ENCODE measurements at regions not wholly inside any gene's neighbourhood (a gene's known extent, or its start where the extent isn't known, plus 50 kb on each side); places are given as distances from the start of the nearest gene placed in this dataset.
"Not testable (repeated sequence)": the region's sequence is repeated elsewhere in the genome, so short reads cannot be mapped to it uniquely, and the experiment has no call there.

DNA sequence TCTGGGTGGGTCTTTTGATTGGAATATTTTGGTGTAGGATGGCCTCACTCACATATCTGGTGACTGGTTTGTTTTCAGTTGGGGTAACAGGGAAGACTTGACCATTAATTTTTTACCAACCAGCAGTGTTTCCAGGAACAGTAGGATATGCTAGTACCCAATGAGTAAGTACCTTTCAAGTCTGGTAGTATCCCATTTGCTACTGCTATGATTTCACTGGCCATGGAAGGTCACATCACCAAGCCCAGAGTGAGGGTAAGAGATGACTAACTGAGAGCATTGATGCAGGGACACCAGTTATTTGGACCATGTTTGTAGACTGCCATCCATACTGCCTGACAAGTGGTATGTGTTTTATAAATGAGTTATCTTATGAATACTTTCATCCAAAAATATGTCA lies 277.7 kb downstream of the MAP2K6 start:
- peaks cover 3 to 9% of the 10 kb centered on the region in 2 donors for H3K36me3 Mint-ChIP-seq
- ATAC-seq (replicated peaks) (no peak), DNase-seq (no peak)
- H3K27ac Mint-ChIP-seq = no peak overlapping the region
- H3K9me3 Mint-ChIP-seq = peaks cover 14 to 15% of the 10 kb centered on the region in 2 donors
- H3K27me3 Mint-ChIP-seq = peaks cover 0 to 11% of the 10 kb centered on the region in 2 donors
- no peak overlapping the region for H3K4me3 Mint-ChIP-seq
- no peaks in the 10 kb centered on the region for H3K4me1 Mint-ChIP-seq

DNA sequence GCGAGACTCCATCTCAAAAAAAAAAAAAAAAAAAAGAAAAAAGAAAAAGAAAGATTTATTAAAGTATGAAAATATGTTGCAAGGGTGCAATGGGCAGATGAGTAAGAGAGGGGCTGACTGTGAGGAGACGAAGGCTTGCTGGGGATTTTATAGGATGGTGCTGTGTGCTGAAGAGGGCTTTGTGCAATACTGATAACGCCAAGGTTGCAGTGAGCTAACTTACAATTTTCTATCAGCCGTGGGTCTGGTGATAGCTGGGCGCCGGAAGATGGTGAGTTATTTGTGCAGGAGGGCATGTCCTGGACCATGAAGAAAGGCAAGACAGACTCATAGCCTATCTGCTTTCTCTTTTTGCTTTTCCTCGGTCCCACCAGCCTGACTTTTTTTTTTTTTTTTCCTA lies 281.1 kb downstream of the MAP2K6 start:
- H3K9me3 Mint-ChIP-seq = peaks cover 17 to 25% of the 10 kb centered on the region in 2 donors
- H3K4me3 Mint-ChIP-seq = no peak overlapping the region
- no peak for ATAC-seq (replicated peaks)
- no peak for DNase-seq
- H3K36me3 Mint-ChIP-seq = peaks cover 11% of the 10 kb centered on the region in 2 donors
- H3K4me1 Mint-ChIP-seq = no peaks in the 10 kb centered on the region
- no peak overlapping the region for H3K27ac Mint-ChIP-seq
- H3K27me3 Mint-ChIP-seq = no peaks in the 10 kb centered on the region

DNA sequence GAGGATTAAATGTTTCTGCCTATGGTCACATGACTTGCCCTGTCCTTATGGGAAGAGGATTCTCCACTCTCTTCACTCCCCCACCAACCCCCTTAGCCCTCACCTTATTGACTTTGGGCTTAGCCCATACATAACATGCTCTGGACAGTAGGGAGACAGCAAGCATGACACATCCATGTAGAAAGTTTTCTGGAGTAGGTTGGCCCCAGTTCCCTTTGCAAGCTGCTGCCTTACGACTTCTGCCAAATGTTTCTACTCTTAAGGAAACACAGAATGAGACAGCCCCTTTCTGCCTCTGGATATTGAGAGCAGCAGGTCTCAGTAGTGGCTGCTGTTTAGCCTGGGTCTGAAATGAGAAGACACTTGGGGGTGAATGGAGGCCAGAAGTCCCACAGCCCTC lies 282.2 kb downstream of the MAP2K6 start:
- ATAC-seq (replicated peaks) = no peak
- H3K4me3 Mint-ChIP-seq = no peak overlapping the region
- peaks cover 11% of the 10 kb centered on the region in 2 donors for H3K36me3 Mint-ChIP-seq

GRCh38 chr17:69698352-69698751 lies 283.9 kb downstream of the MAP2K6 start:
- not testable (repeated sequence) for H3K27ac Mint-ChIP-seq; ATAC-seq (replicated peaks); DNase-seq; H3K4me3 Mint-ChIP-seq; H3K27me3 Mint-ChIP-seq; H3K4me1 Mint-ChIP-seq
- peaks cover 17 to 28% of the 10 kb centered on the region in 2 donors for H3K9me3 Mint-ChIP-seq
- H3K36me3 Mint-ChIP-seq = peaks cover 11% of the 10 kb centered on the region in 2 donors

More for the DNA sequence above, 282.2 kb downstream of the MAP2K6 start:
- H3K4me1 Mint-ChIP-seq = no peaks in the 10 kb centered on the region
- no peak overlapping the region for H3K27ac Mint-ChIP-seq
- H3K27me3 Mint-ChIP-seq = peaks cover 0 to 1% of the 10 kb centered on the region in 2 donors
- H3K9me3 Mint-ChIP-seq = peaks cover 17 to 27% of the 10 kb centered on the region in 2 donors
- no peak for DNase-seq

DNA sequence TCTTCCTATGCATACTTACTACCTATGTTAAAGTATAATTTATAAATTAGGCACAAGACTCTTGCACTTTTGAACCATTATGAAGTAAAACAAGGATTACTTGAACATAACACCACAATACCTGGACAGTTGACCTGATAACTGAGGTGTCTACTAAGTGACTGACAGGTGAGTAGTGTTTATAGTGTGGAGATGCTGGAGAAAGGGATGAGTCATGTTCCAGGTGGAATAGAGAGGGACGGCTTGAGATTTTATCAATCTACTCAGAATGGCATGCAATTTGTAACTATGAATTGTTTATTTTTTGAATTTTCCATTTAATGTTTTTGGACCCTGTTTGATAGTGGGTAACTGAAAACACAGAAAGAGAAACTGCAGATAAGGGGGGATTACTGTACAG lies 287.6 kb downstream of the MAP2K6 start:
- no peak overlapping the region for H3K4me3 Mint-ChIP-seq
- H3K27me3 Mint-ChIP-seq = peaks cover 6 to 12% of the 10 kb centered on the region in 2 donors
- no peak overlapping the region for H3K27ac Mint-ChIP-seq
- ATAC-seq (replicated peaks) (no peak), DNase-seq (no peak)
- H3K36me3 Mint-ChIP-seq = peaks cover 15% of the 10 kb centered on the region in 2 donors
- peaks cover 19 to 32% of the 10 kb centered on the region in 2 donors for H3K9me3 Mint-ChIP-seq
- peaks cover 17 to 30% of the 10 kb centered on the region in 2 donors for H3K4me1 Mint-ChIP-seq

GRCh38 chr17:69703751-69704150 lies 289.3 kb downstream of the MAP2K6 start:
- DNase-seq = no peak
- Mint-ChIP-seq H3K4me1 (peaks cover 17 to 30% of the 10 kb centered on the region in 2 donors), H3K4me3 (peak overlapping the region in 1 of 2 donors; percentile 49), H3K27ac (no peak overlapping the region), H3K9me3 (peaks cover 15 to 22% of the 10 kb centered on the region in 2 donors), H3K36me3 (peaks cover 12 to 13% of the 10 kb centered on the region in 2 donors), H3K27me3 (peaks cover 6 to 12% of the 10 kb centered on the region in 2 donors)
- peak in 1 of 2 donors; percentile 28 for ATAC-seq (replicated peaks)

GRCh38 chr17:69704935-69705334 lies 290.4 kb downstream of the MAP2K6 start:
- Mint-ChIP-seq H3K4me3 (no peak overlapping the region), H3K9me3 (peaks cover 6 to 16% of the 10 kb centered on the region in 2 donors), H3K27me3 (peaks cover 6 to 12% of the 10 kb centered on the region in 2 donors), H3K27ac (peak overlapping the region; percentile 25), H3K4me1 (peaks cover 20 to 30% of the 10 kb centered on the region in 2 donors), H3K36me3 (peaks cover 5 to 7% of the 10 kb centered on the region in 2 donors)
- peak; percentile 87 to 88 for ATAC-seq (replicated peaks)
- no peak for DNase-seq

- Mint-ChIP-seq H3K4me1 (peaks cover 20 to 30% of the 10 kb centered on the region in 2 donors), H3K36me3 (peaks cover 4% of the 10 kb centered on the region in 2 donors), H3K9me3 (peaks cover 5 to 11% of the 10 kb centered on the region in 2 donors), H3K27ac (no peak overlapping the region), H3K4me3 (no peak overlapping the region), H3K27me3 (peaks cover 6 to 20% of the 10 kb centered on the region in 2 donors)
- no peak for ATAC-seq (replicated peaks)
- DNase-seq = no peak
Measured at GRCh38 chr17:69706127-69706526, 291.6 kb downstream of the MAP2K6 start.

GRCh38 chr17:69709441-69709840 lies 294.9 kb downstream of the MAP2K6 start:
- Mint-ChIP-seq H3K9me3 (peaks cover 2 to 5% of the 10 kb centered on the region in 2 donors), H3K36me3 (peaks cover under 1 to 2% of the 10 kb centered on the region in 2 donors), H3K4me3 (no peak overlapping the region), H3K27me3 (peaks cover 6 to 13% of the 10 kb centered on the region in 2 donors), H3K27ac (no peak overlapping the region), H3K4me1 (peaks cover 13 to 31% of the 10 kb centered on the region in 2 donors)
- ATAC-seq (replicated peaks) (peak in 1 of 2 donors; percentile 48), DNase-seq (no peak)

DNA sequence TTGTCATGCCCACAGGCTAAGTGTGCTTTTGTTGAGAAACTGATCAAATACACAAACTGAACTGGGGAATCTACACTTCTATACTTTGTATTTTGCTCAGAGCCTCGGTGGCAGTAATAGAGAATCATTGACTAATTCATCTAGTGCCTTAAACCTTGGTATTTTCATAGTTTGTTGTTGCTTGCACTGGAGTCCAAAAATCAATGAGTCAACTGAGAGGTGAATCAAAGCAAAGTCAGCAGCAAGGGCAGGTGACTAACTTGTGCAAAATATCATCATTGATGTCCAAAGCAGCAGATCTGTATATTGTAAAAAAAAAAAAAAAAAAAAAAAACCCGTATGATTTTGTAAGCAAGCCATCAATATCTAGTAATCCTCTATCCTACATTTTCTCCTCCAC lies 296.4 kb downstream of the MAP2K6 start:
- no peak for ATAC-seq (replicated peaks)

DNA sequence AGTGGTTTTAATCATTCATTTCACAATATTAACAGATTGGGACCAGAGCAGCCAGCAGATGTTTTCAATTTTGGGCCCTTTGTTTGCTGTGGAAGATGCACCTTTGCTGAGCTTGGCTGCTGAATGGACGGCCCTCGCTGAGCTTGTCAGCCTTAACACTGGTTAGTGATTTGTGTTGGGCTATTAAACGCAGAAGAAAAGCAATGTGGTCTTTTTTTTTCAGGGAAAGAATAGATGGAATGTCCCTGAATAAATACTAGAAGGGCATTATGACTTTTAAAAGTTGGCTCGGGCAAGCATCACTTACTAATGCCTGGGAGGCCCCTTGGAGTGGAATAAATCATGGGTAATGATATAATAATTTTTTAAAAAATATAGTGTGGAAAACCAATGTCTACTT lies 297.0 kb downstream of the MAP2K6 start:
- DNase-seq (no peak), ATAC-seq (replicated peaks) (no peak)
- Mint-ChIP-seq H3K9me3 (peaks cover 4% of the 10 kb centered on the region in 2 donors), H3K27ac (no peak overlapping the region), H3K4me3 (no peak overlapping the region), H3K36me3 (peaks cover 5 to 6% of the 10 kb centered on the region in 2 donors), H3K27me3 (peaks cover 5 to 12% of the 10 kb centered on the region in 2 donors), H3K4me1 (peaks cover 6 to 17% of the 10 kb centered on the region in 2 donors)

More for the DNA sequence above, 296.4 kb downstream of the MAP2K6 start:
- no peak overlapping the region for H3K4me3 Mint-ChIP-seq
- peaks cover 2 to 4% of the 10 kb centered on the region in 2 donors for H3K9me3 Mint-ChIP-seq
- H3K27ac Mint-ChIP-seq = no peak overlapping the region
- H3K36me3 Mint-ChIP-seq = peaks cover 4 to 5% of the 10 kb centered on the region in 2 donors
- peaks cover 6 to 13% of the 10 kb centered on the region in 2 donors for H3K27me3 Mint-ChIP-seq
- peaks cover 6 to 22% of the 10 kb centered on the region in 2 donors for H3K4me1 Mint-ChIP-seq
- DNase-seq = no peak

GRCh38 chr17:69712801-69713311 lies 298.4 kb downstream of the MAP2K6 start:
- Mint-ChIP-seq H3K36me3 (peaks cover 5 to 6% of the 10 kb centered on the region in 2 donors), H3K4me3 (no peak overlapping the region), H3K27ac (peak overlapping the region; percentile 10), H3K27me3 (peaks cover 0 to 8% of the 10 kb centered on the region in 2 donors), H3K9me3 (peaks cover 7 to 8% of the 10 kb centered on the region in 2 donors), H3K4me1 (peaks cover 6 to 15% of the 10 kb centered on the region in 2 donors)
- ATAC-seq (replicated peaks) (no peak), DNase-seq (no peak)

GRCh38 chr17:69713815-69714214 lies 299.3 kb downstream of the MAP2K6 start:
- Mint-ChIP-seq H3K27ac (no peak overlapping the region), H3K4me3 (no peak overlapping the region), H3K36me3 (peaks cover 5 to 6% of the 10 kb centered on the region in 2 donors), H3K9me3 (peaks cover 7 to 8% of the 10 kb centered on the region in 2 donors), H3K27me3 (peaks cover 0 to 8% of the 10 kb centered on the region in 2 donors), H3K4me1 (peaks cover 6 to 15% of the 10 kb centered on the region in 2 donors)
- no peak for ATAC-seq (replicated peaks)
- no peak for DNase-seq

DNA sequence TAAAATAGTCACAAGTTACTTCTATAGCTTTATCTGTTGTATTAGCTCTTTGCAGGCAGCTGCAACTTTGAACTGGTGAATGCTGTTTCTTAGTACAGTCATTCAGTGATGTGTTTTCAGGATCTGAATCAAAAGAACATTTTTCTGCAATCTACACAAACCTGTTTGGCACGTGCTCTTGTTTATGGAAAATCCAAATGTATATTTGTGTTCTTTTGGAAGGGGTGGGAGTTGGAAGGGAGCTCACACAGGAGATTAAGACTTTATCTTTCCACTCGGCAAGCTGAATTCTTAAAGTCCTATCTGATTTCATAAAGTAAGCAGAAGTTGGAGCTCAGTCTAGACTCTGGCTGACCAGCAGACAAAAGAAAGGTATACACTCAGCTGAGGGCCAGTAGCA lies 300.2 kb downstream of the MAP2K6 start:
- peaks cover 0 to 8% of the 10 kb centered on the region in 2 donors for H3K27me3 Mint-ChIP-seq
- peaks cover 5 to 6% of the 10 kb centered on the region in 2 donors for H3K36me3 Mint-ChIP-seq
- no peak overlapping the region for H3K4me3 Mint-ChIP-seq
- DNase-seq (no peak), ATAC-seq (replicated peaks) (no peak)
- H3K27ac Mint-ChIP-seq = no peak overlapping the region
- peaks cover 7 to 8% of the 10 kb centered on the region in 2 donors for H3K9me3 Mint-ChIP-seq
- peaks cover 3 to 15% of the 10 kb centered on the region in 2 donors for H3K4me1 Mint-ChIP-seq

DNA sequence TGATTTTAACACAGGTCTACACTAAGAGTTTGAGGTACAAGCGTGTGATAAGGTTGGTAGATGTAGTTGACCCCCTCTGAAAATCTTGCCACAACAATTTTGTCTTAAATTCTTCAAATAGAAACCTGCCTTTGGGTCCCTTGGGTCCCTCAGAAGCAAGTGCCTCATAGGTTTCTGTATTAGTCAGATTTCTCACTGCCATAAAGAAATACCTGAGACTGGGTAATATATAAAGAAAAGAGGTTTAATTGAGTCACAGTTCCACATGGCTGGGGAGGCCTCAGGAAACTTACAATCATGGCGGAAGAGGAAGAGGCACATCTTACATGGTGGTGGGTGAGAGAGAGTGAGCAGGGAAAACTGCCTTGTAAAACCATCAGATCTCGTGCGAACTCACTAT lies 301.2 kb downstream of the MAP2K6 start:
- ATAC-seq (replicated peaks) (peak; percentile 52 to 63), DNase-seq (peak; percentile 4)
- H3K36me3 Mint-ChIP-seq = peaks cover 5 to 6% of the 10 kb centered on the region in 2 donors
- peak overlapping the region in 1 of 2 donors; percentile 34 for H3K4me3 Mint-ChIP-seq
- H3K27ac Mint-ChIP-seq = peak overlapping the region; percentile 90
- peaks cover 3 to 15% of the 10 kb centered on the region in 2 donors for H3K4me1 Mint-ChIP-seq
- peaks cover 7 to 8% of the 10 kb centered on the region in 2 donors for H3K9me3 Mint-ChIP-seq
- peaks cover 0 to 4% of the 10 kb centered on the region in 2 donors for H3K27me3 Mint-ChIP-seq

All from stimulated activated naive B cell treated with anti-CD40 and anti-IgM and Interleukin-4, amounts not matched to agents 10 μg/mL and 1 μg/mL and 100 μg/mL, for 72 hours (primary cell).